RWPE1 (cell line): ENCODE measurements at regions not wholly inside any gene's neighbourhood (a gene's known extent, or its start where the extent isn't known, plus 50 kb on each side); places are given as distances from the start of the nearest gene placed in this dataset.

Experiments used
- CTCF ChIA-PET: fragments of 350-600 bp; sonication (Branson Sonifier 250); formaldehyde crosslinking; extraction: SDS; loops from one replicate; lab custom pipeline; 2021; lab: Yijun Ruan, JAX
- POLR2A ChIA-PET: fragments of 400-600 bp; formaldehyde crosslinking; extraction: SDS; loops from one replicate; lab custom pipeline; 2020; ENCODE audit warnings: antibody characterized with exemption; ENCODE audit not compliant: low non-redundant PET; lab: Yijun Ruan, JAX
- DNase-seq: peaks from one replicate; pipeline ENCODE4 v3.0.0; 2012; ENCODE audit warnings: low spot score
- H3K27ac ChIP-seq: fragments of 450-650 bp; 2 replicates; pipeline ENCODE4 v1.5.1; 2017
- CTCF ChIP-seq: fragments of 450-650 bp; conservative IDR thresholded peaks from 2 replicates; pipeline ENCODE4 v1.5.1; 2017; ENCODE audit warnings: low read depth, mild to moderate bottlenecking

DNA sequence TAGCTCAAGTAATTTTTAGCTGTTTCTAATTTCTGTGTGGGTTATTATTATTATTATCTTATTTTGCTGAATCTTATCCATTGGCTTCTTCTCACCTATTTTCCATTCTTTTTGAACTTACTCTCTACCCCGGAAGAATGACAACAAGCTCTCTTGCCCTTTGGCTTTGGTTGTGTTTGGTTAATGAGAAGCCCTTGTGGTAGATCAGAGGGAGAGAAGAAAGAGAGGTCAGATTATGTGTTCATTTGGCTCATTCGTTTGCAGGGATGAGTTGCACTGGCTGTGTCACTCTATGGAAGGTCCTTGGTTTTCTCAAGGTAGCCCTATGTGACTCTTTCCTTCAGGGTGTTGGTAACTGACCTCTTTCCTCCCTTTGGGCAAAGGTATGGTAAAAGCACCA lies 391.9 kb downstream of the LMO4 start:
- no peak overlapping the region for H3K27ac ChIP-seq
- no peak for DNase-seq
- no peak for TF ChIP-seq CTCF
- ChIA-PET CTCF (no interaction called here), POLR2A (no interaction called here)

GRCh38 chr1:87723193-87723592 lies 394.5 kb downstream of the LMO4 start:
- ChIA-PET POLR2A (no interaction called here), CTCF (no interaction called here)
- DNase-seq = no peak
- no peak for TF ChIP-seq CTCF
- no peak overlapping the region for H3K27ac ChIP-seq

DNA sequence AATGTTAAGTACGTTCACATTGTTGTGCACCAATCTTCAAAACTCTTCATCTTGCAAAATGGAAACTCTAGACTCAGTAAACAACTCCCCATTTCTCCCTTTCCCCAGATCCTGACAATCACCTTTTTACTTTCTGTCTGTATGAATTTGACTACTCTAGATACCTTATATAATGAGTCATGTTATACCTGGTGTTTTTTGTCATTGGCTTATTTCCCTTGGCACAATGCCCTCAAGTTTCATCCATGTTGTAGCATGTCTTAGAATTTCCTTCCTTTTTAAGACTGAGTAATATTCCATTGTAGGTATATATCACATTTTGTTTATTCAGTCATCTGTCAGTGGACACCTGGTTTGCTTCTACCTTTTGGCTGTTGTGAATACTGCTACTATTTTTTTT lies 399.5 kb downstream of the LMO4 start:
- DNase-seq = no peak
- no peak for TF ChIP-seq CTCF
- no peak overlapping the region for H3K27ac ChIP-seq
- CTCF ChIA-PET = no interaction called here
- POLR2A ChIA-PET = no interaction called here

- H3K27ac ChIP-seq = no peak overlapping the region
- ChIA-PET POLR2A (interaction anchor here (0.6 kb wide), 1 partner anchor 401 kb away, joined by 4 read pairs; no protein-coding TSS in a partner anchor), CTCF (no interaction called here)
- no peak for DNase-seq
- TF ChIP-seq CTCF = no peak
Measured at GRCh38 chr1:87730274-87731216, 401.9 kb downstream of the LMO4 start.

DNA sequence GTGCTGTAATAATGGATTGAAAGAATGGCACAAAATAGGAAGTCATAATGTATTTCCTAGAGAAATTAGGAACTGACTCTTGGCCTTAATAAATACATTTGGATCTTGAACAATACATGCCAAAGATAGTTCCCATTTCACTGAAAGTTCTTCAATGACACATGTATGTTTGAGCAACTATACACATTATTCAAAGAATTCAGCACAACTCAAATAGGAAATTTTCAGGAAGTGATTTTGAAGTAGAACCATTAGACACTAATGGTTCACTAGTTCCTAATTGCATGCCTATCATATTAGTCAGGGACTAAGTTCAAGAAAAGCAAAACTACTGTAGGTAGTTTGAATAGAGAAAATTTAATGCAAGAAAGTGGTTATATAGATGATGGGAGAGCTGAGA lies 404.7 kb downstream of the LMO4 start:
- TF ChIP-seq CTCF = no peak
- CTCF ChIA-PET = no interaction called here
- POLR2A ChIA-PET = no interaction called here
- H3K27ac ChIP-seq = no peak overlapping the region
- no peak for DNase-seq

- DNase-seq = no peak
- POLR2A ChIA-PET = no interaction called here
Measured at GRCh38 chr1:87735750-87736149, 407.1 kb downstream of the LMO4 start.

More at GRCh38 chr1:87735750-87736149, 407.1 kb downstream of the LMO4 start:
- TF ChIP-seq CTCF = no peak
- CTCF ChIA-PET = interaction anchor here (0.6 kb wide), 1 partner anchor 456 kb away, joined by 3 read pairs; no protein-coding TSS in a partner anchor
- H3K27ac ChIP-seq = no peak overlapping the region
